Left lung (tissue), 4 donors: ENCODE measurements at regions not wholly inside any gene's neighbourhood (a gene's known extent, or its start where the extent isn't known, plus 50 kb on each side); places are given as distances from the start of the nearest gene placed in this dataset.
A peak's percentile ranks its signal among the peaks of the same experiment; 100 is the strongest.

Experiments
- ATAC-seq: fragments of 200-7000 bp; cut with Tn5 transposase; one replicate; pipeline ENCODE4 v1.9.1; 2020; ENCODE audit warnings: moderate library complexity
- DNase-seq, 4 donors: peaks; one replicate each; pipeline ENCODE4 v3.0.0-alpha.2; 2013 to 2020
- H3K27ac ChIP-seq, 2 donors: fragments of 200-600 bp; sonication (generic) in 1 of 2; one replicate each; pipeline versions ENCODE4 v1.5.0 to v1.8.0; 2020 to 2021
- H3K27me3 ChIP-seq, 2 donors: fragments of 200-600 bp; sonication (generic) in 1 of 2; one replicate each; pipeline versions ENCODE4 v1.5.0 to v1.8.0; 2020 to 2021
- H3K36me3 ChIP-seq, 2 donors: fragments of 200-600 bp; sonication (generic) in 1 of 2; one replicate each; pipeline versions ENCODE4 v1.5.0 to v1.8.0; 2020 to 2021
- H3K4me1 ChIP-seq, 2 donors: fragments of 200-600 bp; one replicate each; pipeline ENCODE4 v1.8.0; 2021
- H3K4me3 ChIP-seq, 2 donors: fragments of 200-600 bp; sonication (generic) in 1 of 2; one replicate each; pipeline versions ENCODE4 v1.5.0 to v1.8.0; 2020 to 2021; ENCODE audit warnings: mild to moderate bottlenecking in 1 of 2
- H3K9me3 ChIP-seq, 2 donors: fragments of 200-600 bp; sonication (generic) in 1 of 2; one replicate each; pipeline versions ENCODE4 v1.5.0 to v1.8.0; 2020 to 2021
- intact Hi-C, 2 donors: fragments of 100-400 bp; cut with DNase I; formaldehyde crosslinking; loops; one replicate each; pipeline versions ENCODE4 v1.11.2 to v1.14.2; 2022
- TF ChIP-seq, protein P1 (sequence below), 2 donors: fragments of 200-600 bp; sonication (generic) in 1 of 2; IDR thresholded peaks; one replicate each; pipeline versions ENCODE4 v1.5.0 to v1.8.0; 2021; ENCODE audit warnings: antibody characterized with exemption in 2 of 2
- donor health status: DM: no; HTN: yes; CAD: no.
- donor health status: DM: no; HTN: no; CAD: no.

DNA sequence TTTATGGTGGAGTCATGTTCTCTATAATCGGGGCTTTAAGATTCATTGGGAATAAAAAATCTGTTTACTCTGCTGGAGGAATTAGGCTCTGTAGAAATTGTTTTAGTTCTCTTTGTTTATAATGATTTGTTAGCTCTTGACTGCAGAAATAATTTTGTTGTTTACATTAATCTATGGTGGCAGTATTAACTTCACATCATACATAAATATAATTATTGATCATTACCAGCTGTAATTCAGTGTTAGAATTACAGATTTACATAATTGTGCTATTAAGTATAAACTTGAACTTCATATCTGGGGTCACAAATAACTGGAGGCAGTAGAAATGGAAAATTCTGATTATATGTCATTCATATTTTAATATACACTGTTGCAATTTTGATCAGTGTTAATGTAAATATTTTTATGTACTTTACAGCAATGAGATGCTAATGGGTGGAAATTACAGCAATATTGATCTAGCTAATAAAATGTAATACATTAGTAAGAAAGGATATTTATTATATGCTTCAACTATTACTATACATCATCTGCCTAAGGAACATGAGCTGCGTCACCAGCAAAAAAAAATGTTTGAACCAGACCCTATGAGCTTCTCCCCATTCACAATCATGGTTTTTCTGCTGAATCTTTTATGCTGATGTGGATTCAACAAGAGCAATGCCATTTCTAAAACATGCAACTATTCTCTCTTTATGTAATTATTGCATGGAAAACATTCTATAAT lies 846.6 kb downstream of the NR2F1-AS1 start:
- TF ChIP-seq, protein P1, sequence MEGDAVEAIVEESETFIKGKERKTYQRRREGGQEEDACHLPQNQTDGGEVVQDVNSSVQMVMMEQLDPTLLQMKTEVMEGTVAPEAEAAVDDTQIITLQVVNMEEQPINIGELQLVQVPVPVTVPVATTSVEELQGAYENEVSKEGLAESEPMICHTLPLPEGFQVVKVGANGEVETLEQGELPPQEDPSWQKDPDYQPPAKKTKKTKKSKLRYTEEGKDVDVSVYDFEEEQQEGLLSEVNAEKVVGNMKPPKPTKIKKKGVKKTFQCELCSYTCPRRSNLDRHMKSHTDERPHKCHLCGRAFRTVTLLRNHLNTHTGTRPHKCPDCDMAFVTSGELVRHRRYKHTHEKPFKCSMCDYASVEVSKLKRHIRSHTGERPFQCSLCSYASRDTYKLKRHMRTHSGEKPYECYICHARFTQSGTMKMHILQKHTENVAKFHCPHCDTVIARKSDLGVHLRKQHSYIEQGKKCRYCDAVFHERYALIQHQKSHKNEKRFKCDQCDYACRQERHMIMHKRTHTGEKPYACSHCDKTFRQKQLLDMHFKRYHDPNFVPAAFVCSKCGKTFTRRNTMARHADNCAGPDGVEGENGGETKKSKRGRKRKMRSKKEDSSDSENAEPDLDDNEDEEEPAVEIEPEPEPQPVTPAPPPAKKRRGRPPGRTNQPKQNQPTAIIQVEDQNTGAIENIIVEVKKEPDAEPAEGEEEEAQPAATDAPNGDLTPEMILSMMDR (IDR thresholded peaks at IDR 0.05), result no peak
- DNase-seq (peak in 2 of 4 donors; percentile 20 to 24), ATAC-seq (no peak)
- no peaks in the 10 kb centered on the region for H3K4me1 ChIP-seq
- H3K36me3 ChIP-seq, result no peaks in the 10 kb centered on the region
- no peak overlapping the region for H3K4me3 ChIP-seq
- no peak overlapping the region for H3K27ac ChIP-seq
- intact Hi-C loops, result no loop called here
- peaks cover 0 to 4% of the 10 kb centered on the region in 2 donors for H3K9me3 ChIP-seq
- H3K27me3 ChIP-seq, result no peaks in the 10 kb centered on the region

DNA sequence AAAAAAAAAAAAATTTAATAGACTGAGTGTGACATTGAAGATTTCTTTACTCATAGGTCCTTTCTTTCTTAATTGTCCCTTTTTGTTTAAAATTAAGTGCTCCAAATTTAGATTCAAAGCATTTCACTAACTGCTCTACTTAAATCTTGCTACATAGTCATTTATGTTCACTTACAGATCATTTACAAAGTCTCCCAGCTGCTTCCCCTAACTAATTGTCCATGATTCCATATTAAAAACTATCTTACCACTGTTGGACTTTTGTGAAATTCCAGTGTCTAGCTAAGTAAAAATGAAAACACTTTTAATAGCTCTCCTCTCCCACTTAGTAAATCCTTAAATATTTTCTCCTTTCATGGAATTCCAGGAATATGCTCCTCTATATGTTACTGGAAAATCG lies 850.5 kb downstream of the NR2F1-AS1 start:
- ATAC-seq (no peak), DNase-seq (peak in 2 of 4 donors; percentile 15 to 24)
- intact Hi-C loops, result no loop called here
- TF ChIP-seq, protein P1 (IDR thresholded peaks at IDR 0.05), result no peak
- H3K36me3 ChIP-seq, result no peaks in the 10 kb centered on the region
- no peaks in the 10 kb centered on the region for H3K27me3 ChIP-seq
- no peak overlapping the region for H3K4me3 ChIP-seq
- no peaks in the 10 kb centered on the region for H3K4me1 ChIP-seq
- H3K27ac ChIP-seq, result no peak overlapping the region
- no peaks in the 10 kb centered on the region for H3K9me3 ChIP-seq

DNA sequence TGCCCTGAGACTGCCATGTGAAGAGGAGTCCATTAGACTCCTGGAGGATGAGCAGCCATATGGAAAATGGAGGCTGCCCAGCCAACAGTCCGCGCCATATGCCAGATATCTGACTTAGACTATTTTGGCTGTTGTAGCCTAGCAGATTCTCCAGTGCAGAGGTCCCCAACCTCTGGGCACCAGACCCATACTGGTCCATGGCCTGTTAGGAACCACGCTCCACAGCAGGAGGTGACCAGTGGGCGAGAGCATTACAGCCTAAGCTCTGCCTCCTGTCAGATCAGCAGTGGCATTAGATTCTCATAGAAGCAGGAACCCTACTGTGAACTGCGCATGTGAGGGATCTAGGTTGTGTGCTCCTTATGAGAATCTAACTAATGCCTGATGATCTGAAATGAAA lies 851.9 kb downstream of the NR2F1-AS1 start:
- DNase-seq, result no peak
- Histone ChIP-seq H3K27ac (no peak overlapping the region), H3K4me3 (no peak overlapping the region), H3K27me3 (no peaks in the 10 kb centered on the region), H3K9me3 (peaks cover 0 to 2% of the 10 kb centered on the region in 2 donors), H3K36me3 (no peaks in the 10 kb centered on the region), H3K4me1 (no peaks in the 10 kb centered on the region)
- intact Hi-C loops, result no loop called here
- TF ChIP-seq, protein P1 (IDR thresholded peaks at IDR 0.05), result no peak
- ATAC-seq, result no peak

DNA sequence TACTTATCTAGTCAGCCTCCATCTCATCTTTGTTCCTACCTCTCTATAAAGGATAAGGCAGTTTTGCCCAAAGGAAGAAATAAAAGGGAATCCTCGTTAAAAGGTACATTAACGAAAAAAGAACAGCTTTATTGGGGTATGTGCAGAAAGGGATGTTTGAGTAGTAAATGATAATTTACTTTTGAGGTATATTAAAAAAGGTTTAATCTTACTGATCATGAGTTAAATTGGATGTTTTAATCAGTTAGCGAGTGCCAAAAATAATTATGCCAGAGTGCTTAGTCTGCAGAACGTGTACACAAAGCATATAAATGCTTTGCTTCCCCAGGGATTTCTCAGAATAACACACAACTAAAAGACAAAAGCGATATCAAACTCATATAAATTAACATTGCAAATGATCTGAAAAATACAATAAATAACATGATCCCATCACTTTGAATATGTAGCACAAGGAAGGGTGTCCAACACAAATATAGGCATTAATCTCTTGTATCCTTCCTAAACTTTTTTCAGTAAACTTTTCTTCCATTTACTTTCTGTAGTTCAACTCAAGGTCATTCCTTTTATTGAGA lies 865.0 kb downstream of the NR2F1-AS1 start:
- Histone ChIP-seq H3K4me1 (no peaks in the 10 kb centered on the region), H3K36me3 (no peaks in the 10 kb centered on the region), H3K9me3 (no peaks in the 10 kb centered on the region), H3K4me3 (no peak overlapping the region), H3K27me3 (no peaks in the 10 kb centered on the region), H3K27ac (no peak overlapping the region)
- intact Hi-C loops, result no loop called here
- no peak for ATAC-seq
- TF ChIP-seq, protein P1 (IDR thresholded peaks at IDR 0.05), result no peak
- DNase-seq, result no peak

DNA sequence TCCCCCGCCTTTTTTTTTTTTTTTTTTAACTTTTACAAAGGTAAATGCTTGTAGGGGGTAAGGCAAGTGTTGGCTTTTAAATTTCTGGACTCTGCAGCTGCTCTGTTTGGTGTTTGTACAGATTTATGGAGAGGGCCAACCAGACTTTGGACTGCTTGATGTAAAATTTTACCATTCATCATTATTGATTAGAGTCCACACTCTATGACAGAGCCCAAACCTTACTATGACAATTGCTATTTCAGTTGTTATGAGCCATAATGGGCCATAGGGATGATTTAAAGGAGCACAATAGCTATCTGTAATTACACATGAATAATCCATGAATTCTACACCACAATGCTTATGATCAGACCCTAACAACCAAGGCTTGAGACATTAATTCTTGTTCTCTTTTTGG lies 867.2 kb downstream of the NR2F1-AS1 start:
- Histone ChIP-seq H3K9me3 (no peaks in the 10 kb centered on the region), H3K27ac (no peak overlapping the region), H3K27me3 (no peaks in the 10 kb centered on the region), H3K4me3 (no peak overlapping the region), H3K4me1 (no peaks in the 10 kb centered on the region), H3K36me3 (no peaks in the 10 kb centered on the region)
- intact Hi-C loops, result no loop called here
- TF ChIP-seq, protein P1 (IDR thresholded peaks at IDR 0.05), result no peak
- no peak for DNase-seq
- no peak for ATAC-seq
